HG03439 (cell line): ENCODE measurements at regions not wholly inside any gene's neighbourhood (a gene's known extent, or its start where the extent isn't known, plus 50 kb on each side); places are given as distances from the start of the nearest gene placed in this dataset.

ENCODE experiments used
- ATAC-seq: cut with Tn5 transposase; IDR thresholded peaks from one replicate; pipeline ENCODE4 v1.9.1; 2021; ENCODE audit warnings: mild to moderate bottlenecking, moderate library complexity; ENCODE audit not compliant: unreplicated experiment

DNA sequence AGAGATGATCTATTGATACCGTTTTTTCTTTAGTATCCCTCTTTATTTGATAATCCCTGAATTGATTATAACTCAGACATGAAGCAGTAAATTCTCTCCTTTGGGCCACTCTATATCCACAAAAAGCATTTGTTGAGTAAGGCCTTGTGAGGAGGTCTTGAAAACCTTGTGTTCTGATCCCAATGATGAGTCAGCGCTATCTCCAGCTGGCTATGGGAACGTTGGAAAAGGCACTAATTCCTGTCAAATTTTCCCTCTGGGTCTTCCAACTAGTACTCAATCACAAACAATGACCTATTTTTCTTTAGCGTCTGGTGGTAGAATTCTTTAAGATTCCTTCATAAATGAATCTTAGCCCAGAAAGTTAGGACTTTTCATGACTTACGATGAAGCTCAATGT lies 168.4 kb upstream of the LRIG3 start:
- no peak for ATAC-seq

DNA sequence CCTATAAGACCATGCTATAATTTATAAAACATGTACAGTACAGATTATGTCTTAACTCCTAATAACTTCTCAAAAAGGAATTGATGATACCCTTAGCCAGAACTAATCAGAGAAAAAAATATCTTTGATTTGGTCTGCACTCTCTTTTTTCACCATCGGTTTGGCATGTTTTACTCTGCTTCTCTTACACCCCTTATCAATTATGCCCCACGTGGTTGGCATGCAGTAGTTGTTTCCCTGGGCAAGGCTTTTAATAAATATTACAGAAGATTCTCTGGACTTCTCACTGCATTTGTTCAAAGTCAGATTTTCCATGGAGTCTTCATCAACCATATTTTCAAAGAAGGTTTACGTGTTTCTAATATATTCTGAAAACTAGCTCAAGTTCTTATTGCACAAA lies 167.4 kb upstream of the LRIG3 start:
- ATAC-seq, result no peak

DNA sequence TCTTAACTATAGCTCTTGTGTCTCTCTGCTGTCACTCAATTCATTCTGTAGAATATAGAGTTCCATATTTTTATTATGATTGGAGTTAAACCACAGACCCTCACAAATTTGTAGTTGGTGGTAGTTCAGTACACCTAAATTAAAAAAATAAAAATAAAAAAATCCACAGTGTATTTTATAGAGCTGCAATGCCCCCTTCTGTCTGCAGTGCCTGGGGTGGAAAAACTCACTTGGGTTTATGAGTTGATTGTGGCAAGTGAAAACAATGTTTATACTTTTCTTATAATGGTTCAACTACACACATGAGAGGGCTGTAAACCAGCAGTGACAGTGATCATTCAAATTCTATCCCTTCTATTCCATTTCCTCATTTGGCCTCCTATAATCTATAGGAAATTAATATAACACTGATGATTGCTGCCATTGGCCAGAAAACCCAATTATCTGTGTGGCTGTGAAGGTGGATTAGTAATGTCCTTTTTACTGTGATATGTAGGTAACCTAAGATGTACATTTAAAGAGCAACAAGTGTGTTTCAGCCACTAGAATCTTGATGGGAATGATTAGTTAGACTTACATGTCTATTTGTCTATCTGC lies 166.9 kb upstream of the LRIG3 start:
- ATAC-seq, result no peak

DNA sequence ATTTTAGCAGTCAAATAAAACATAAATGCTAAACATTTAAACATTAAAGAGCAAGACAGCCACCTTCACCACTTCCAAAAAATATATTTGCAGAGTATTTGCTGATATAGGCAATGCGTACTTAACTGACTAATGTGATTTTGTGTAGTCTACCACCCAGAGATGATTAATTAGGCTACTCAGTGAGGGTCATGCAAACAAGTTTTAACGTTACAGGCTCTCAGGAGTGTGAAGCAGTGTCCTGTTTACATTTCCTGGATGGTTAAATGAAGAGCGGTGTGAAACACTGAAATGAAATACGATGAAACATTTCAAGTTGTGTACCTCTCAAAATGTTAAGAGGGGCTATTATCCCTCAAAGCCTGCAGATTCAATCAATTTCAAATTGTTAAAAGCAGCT lies 165.8 kb upstream of the LRIG3 start:
- ATAC-seq, result no peak

DNA sequence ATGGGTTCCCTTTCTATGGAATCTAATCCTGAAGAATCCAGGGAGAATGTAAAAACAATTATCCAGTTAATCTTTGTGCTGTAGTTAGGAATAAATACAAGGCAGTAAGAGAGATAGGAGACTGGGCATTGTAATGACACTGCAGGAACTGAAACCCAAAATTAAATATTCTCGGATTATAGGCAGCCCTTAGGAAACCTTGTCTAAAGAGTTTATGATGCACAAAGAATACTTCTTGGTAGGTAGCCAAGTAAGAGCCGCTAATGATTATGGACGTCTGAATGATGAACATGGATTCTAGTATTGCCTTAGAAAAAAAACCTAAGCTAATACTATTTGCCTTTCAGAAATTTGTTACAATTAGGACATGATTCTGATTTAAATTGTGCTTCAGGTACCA lies 165.4 kb upstream of the LRIG3 start:
- no peak for ATAC-seq

DNA sequence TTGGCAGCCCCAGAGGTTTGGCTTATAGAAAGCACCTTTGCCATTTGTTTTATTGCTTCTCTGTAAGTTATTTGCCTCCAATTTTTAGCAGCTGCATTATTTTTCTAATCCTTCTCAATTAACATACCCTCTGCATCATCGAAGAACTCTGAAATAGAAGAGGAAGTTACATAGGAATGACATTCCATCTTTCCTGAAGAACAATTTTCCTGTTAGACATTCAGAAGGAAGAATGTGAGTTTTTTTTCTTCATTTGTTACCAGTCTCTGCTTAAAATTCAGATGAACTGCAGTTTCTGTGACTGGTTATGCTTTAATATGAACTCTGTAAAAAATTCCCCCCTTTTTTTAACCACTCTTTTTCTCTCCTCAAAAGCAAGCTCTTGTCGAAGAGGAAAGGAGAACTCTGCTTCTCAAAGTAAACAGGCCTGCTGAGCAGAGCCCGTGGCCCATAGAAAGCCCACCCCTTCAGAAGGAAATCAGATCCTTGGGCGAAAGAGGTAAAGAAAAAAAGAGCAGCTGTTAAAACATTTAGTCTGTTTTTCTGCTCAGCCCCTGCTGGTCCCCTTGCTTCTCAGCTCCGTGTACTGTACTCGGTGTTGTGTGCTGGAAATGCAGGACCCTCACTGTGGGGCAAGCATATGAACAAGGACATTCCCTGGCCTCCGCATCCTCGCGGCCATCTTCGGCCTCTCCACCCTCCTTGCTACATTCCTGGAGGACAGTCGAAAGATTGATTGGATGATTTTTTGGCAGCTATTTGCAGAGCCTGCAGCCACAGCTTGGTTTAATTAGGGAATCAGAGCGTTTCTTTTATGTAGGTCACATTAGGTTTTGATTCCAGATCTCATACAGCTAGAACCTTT lies 164.4 kb upstream of the LRIG3 start:
- ATAC-seq, result no peak

DNA sequence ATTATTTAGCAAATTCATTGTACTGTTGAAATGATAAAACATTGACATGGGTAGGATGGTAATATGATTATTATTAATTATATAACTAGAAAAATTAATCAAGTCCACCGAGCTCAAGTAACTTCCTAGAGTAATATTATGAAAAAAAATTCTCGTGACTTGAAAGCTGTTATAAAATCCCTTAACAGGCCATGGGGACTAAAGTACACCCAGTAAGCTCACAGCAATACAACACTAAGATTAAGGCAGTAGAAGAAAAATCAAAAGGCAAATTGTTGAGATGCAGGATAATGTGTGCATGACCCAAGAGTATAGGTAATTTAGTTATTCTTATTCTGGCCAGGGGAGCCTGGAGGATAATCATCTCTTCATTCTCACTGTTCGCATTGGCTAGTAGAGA lies 162.6 kb upstream of the LRIG3 start:
- ATAC-seq, result no peak

DNA sequence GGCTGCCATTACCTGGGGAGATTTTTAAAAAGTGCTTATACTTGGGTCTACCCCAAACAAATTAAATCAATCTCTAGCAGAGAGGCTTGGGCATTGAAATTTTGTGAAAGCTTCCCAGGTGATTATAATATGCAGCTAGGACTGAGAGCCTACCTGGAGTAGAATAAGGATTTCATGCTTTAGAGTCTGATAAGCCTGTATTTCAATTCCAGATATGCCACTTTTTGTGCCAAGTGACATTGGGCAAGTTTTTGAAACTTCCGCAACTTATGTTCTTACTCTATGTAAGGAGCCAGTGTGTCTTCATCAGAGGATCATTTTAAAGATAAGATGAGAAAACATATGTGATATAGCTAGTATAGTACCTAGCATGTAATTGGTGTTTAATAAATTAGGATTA lies 159.8 kb upstream of the LRIG3 start:
- no peak for ATAC-seq

DNA sequence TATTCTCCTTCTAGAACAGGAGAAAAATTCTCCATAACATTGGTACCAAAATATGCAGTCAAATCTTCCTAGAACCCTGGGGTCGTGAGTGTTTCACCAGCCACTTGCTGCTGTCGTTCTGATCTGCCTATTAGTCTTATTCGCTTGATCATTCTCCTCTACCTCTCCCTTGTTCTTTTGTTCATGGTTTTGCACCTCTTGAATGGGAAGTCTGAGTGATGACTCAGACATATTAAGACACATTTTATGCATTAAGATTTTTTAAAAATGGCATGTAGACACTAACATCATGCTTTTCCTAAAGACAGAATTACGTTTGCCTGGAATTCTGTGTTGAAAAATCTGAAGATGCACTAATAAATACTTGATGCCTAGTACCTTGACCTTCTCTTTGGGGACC lies 159.2 kb upstream of the LRIG3 start:
- ATAC-seq, result no peak

DNA sequence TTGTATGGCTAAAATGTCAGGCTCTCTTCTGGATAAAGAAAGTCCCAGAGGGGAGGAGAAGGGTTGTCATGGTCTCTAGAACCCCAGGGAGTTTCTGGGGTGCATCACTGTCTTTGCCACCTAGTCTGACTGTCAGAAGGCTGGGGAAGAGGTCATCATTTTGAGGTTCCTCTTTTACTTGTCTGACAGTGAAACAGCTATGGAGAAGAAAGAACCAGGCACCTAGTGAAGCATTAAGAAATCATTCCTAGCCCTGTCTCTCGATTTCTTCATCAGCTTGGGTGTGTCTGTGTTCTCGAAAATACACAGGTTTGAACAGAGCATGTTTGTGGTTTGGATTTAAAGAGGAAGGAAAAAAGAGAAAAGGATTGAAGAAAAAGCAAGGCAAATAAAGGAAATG lies 158.7 kb upstream of the LRIG3 start:
- ATAC-seq, result no peak

DNA sequence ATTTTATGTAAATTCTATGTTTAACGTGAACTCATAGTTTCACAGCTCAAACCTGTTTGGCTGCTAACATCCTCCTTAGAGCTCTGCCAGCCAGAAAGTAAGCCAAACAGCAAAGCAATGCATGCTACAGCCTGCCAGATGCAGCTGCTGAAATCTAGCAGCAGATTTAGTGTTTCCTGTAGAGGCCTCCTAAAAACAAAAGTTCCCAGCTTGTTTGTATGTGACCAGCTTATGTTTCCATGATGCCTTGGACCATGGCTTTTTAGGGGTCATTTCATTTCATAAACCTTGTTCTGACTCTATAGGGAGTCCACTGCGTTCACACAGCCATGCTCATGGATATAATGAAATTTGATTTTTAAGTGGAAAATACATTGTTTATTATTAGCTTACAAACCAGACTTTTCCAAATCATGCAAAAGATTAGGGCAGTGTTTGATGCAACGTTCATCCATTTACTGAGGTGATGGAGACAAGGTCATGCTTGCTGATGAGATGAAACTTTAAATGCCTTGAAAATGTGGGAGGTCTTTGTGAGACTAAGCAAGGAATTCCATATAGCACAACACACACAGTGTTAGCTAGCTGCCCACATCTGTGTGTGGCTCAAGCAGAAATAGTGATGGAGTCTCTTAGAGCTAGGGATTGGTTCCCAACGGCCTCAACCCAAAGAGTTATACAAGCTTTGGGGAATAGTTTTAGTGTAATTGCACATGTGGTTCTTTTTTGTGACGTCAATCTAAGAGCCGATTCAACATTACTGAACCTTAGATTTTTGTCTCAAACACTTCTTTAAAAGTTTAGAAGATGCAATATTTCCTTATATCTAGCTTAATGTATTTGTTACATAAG lies 157.5 kb upstream of the LRIG3 start:
- no peak for ATAC-seq

DNA sequence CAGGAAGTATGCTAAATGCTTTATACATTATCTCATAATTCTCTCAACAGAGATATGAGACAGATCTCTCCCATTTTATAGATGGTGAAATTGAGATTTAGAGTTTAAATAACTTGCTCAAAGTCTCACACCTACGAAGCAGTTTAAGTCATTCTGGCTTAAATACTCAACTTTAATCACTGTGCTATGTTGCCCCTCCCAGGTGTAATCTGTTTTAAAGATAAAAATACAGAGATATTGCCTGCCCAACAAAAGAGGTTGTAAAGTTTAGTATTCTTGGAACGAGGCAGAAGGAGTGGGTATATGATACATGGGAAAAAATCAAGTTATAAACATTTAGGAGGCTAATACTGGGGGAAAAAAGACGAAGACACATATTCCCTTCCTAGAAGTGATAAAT lies 156.8 kb upstream of the LRIG3 start:
- no peak for ATAC-seq

DNA sequence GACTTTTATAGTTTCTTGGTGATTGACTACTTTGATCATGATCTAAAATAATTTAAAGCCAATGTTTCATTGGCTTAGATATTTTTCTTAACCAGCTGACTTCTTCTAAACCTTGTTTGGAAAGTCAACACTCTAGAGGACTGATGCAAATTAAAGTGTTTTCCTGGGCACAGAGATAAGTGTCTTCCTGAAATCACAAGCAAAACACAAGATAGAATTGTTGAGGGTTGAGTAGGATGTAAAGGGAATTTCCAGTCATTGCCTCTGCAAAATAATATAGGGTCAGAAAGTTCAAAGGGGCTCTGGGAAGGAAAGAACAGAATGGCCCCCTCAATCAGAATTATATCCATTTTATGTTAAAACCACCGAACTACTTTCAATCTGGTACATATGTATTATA lies 156.3 kb upstream of the LRIG3 start:
- ATAC-seq, result no peak

DNA sequence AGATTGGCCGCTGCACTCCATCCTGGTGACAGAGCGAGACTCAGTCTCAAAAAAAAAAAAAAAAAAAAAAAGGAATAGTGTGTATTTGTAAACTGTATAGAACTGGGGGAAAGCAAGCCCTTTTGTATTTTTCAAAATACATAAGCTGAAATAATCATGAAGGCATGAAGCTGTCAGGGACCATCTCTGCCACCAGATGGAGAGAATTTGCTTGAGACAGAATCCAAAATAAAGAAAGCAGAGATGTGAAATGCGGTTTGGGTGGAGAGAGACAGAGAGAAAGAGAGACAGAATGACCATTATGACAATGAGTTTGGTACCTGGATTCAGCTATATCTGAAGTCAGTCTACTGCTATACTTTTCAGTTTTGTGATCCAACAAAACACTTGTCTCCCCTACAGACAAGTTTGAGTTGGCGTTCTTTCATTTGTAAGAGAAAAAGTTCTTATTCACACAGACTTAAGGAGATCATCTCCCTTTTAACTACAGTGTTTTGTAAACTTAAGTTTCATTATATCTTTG lies 155.7 kb upstream of the LRIG3 start:
- no peak for ATAC-seq

DNA sequence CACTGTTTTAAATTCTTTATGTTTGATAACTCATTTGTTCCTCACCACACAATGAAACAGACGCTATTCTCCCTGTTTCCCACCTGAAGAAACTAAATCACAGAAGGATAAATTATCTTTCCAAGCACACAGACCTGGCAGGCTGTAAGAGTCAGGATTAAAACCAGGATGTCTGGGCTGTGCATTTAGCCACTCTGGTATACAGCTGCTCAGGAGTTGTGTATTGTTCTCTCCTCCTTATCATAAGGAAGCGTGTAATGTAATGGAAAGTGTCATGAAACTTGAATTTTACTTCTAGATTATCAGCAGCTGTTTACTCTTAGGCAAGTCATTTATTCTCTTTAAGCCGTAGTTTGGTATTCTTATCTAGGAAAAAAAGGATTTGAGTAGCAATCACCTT lies 154.8 kb upstream of the LRIG3 start:
- ATAC-seq, result no peak

DNA sequence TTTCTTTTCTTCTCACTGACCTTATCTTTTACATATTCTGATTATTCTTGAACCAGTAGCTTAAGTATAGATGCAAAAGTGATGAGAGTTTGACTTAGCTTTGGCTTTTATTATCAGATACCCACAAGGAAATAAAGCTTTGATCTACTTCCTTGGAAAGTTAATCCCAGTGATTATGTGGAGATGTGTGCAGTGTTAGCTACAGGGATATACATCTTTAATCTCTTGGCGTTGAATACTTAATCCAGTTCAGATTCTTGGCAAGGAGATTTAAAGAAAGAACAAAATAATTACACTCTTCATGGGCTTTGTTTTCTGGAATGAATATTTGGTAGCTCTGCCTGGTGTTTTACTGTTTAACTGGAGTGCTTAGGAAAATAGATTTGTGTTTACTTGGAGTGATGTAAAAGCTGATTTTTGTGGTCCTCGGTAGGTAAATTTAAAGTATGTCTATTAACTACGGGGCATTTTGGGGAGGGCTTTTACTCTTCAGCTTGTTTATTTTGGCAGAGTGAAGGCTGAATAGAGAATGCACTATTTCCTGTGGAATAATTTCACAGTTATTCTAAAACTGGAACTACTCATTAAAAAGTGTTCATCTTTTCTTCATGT lies 150.1 kb upstream of the LRIG3 start:
- no peak for ATAC-seq

DNA sequence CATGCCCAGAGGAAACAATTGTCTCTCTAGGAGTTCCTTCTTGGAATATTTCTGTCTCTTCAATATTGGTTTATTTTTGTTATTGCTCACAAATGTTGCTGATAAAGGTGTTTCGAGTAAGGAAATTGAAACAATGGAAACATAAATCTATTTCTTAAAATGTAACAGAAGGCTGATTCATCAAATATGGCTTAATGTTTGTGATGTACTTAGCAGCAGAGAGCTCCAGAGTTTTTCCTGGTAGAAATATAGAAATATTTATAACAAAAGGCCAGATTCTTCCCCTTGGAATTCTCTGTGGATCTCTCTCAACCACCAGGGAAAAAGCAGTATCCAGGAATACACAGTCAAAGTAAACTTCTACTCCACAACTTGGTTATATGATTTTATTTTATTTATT lies 149.2 kb upstream of the LRIG3 start:
- ATAC-seq, result no peak

DNA sequence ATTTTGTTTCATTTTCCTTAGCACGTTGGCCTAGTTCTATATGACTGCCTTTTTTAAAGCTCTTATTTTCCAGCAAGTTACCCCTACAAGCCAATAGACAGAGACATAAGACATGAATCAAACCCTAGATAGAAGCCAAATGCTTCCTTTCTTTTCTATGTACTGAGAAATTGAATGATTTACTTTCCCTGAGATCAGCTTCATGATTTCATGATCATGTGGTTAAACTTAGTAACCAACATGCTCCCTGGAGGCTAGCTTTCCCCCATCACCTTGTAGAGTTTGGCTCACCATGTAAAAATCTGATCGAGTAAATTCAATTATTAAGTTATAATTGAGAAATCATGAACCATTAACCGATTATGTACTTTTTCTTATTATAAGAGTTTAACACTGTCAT lies 148.1 kb upstream of the LRIG3 start:
- ATAC-seq, result no peak

DNA sequence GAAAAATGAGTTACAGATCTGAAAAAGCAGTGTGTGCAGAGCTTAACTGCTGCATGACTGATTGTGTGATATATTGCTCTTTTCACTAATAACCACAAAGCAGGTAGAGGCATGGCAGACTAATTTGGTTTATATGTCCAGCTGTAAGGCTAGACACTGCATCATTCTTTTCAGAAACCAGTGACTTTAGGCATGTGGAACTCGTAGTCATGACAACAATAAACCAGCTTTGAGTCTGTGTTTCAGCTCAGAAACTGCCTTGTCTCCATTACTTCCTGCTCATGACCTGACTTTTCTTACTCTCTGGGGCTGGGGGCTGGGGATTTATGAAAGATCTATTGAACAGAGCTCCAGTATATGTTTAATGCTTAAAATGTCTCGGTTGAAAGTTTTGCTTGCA lies 146.8 kb upstream of the LRIG3 start:
- ATAC-seq, result no peak

DNA sequence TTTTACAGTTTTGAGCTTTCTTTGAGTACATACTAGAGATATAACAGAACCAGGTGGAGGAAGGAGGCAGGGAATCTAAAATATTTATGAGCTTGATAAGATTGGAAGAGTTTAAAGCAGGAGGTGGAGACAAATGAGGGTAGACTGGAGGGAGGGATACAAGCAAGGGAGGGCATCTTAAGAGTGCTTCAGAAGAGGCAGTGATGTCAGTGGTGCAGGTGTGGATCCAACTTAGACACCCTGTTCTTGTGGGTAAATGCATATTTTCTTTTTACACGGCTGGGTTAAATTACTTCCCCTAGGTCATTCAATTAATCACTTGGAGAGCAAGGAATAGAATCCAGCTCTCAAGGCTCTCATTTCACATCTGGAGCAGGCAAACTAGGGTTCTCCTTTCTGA lies 146.1 kb upstream of the LRIG3 start:
- ATAC-seq, result no peak
